ENCODE measurements at regions not wholly inside any gene's neighbourhood (a gene's known extent, or its start where the extent isn't known, plus 50 kb on each side); places are given as distances from the start of the nearest gene placed in this dataset.

DNA sequence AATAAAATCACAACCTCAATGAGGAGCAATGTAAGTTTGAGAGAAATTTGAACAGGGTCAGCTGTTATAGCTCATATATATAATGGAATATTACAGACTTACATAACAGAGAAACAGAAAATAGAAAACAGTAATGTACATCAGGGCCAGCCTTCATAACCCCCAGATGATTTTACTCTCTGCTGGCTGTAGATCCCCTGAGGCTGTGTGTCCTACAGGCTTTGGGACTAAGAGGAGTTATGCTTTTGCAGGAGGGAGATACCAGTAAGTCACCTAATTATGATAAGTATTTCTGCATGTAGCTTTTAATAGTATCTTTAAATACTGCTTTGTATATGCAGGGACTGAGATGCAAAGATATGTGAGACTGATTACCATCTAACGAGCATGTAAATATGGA lies 105.8 kb upstream of the ASCC3 start (continued):
- TF ChIP-seq EZH2phosphoT487 (IDR thresholded peaks at IDR 0.05; ENCODE audit: unreplicated experiment), result no peak
- TF ChIP-seq CREB1 (CRISPR knock-in tag; IDR thresholded peaks at IDR 0.05; ENCODE audit: low read depth), result no peak
- TF ChIP-seq JUNB (IDR thresholded peaks at IDR 0.05; ENCODE audit: unreplicated experiment), result no peak
- TF ChIP-seq, protein P1, sequence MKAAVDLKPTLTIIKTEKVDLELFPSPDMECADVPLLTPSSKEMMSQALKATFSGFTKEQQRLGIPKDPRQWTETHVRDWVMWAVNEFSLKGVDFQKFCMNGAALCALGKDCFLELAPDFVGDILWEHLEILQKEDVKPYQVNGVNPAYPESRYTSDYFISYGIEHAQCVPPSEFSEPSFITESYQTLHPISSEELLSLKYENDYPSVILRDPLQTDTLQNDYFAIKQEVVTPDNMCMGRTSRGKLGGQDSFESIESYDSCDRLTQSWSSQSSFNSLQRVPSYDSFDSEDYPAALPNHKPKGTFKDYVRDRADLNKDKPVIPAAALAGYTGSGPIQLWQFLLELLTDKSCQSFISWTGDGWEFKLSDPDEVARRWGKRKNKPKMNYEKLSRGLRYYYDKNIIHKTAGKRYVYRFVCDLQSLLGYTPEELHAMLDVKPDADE (IDR thresholded peaks at IDR 0.05), result no peak
- no peak for TF ChIP-seq STAT1 (IDR thresholded peaks at IDR 0.05; ENCODE audit: unreplicated experiment)
- no peak for TF ChIP-seq NANOG (IDR thresholded peaks at IDR 0.05; ENCODE audit: borderline replicate concordance)
- TF ChIP-seq ZNF114 (CRISPR knock-in tag; IDR thresholded peaks at IDR 0.05), result no peak

DNA sequence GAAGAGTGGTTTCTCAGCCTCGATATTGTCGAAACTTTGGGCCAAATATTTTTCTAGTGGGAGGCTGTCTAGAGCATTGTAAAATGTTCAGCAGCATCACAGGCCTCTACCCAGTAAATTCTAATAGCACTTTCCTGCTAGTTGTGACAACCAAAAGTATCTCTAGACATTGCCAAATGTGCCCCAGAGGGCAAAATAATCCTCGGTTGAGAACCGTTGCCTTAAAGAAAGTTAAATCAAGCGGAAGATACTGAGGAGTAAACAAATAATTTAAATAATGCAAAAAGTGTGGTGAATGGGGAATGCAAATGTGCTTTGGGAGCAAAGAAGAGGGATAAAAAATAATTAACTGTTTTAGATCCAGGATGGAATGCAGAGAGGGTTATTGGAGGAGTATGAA lies 106.4 kb upstream of the ASCC3 start:
- Histone ChIP-seq H3K79me2 (replicated peaks; ENCODE audit: insufficient read depth) (no peaks in the 10 kb centered on the region), H3K4me2 (no peak overlapping the region), H3K27me3 (ENCODE audit: insufficient read depth) (no peaks in the 10 kb centered on the region), H3K4me3 (no peak overlapping the region), H3F3A (replicated peaks; ENCODE audit: low read depth) (no peaks in the 10 kb centered on the region), H3K9me2 (ENCODE audit: insufficient read depth) (no peaks in the 10 kb centered on the region), H3K27ac (ENCODE audit: low read depth) (no peak overlapping the region), H4K20me1 (replicated peaks; ENCODE audit: insufficient read depth) (no peaks in the 10 kb centered on the region), H3K36me3 (ENCODE audit: insufficient read depth) (no peaks in the 10 kb centered on the region), H3K4me1 (ENCODE audit: insufficient read depth) (no peaks in the 10 kb centered on the region), H2AFZ (peak overlapping the region; percentile 7; the same call in 1 of the 2 replicates)
- Mint-ChIP-seq H3K4me3 (no peak overlapping the region), H3K4me1 (no peaks in the 10 kb centered on the region), H3K27ac (no peak overlapping the region), H3K36me3 (ENCODE audit: low read depth) (peaks cover 6% of the 10 kb centered on the region; the same call in 2 of the 3 replicates), H3K9me3 (peaks cover 10% of the 10 kb centered on the region; the same call in 2 of the 3 replicates), H3K27me3 (ENCODE audit: insufficient read depth, low read depth, poor library complexity) (peaks cover 4% of the 10 kb centered on the region)
- ATAC-seq (no peak), DNase-seq (ENCODE audit: low spot score) (no peak)
- TF ChIP-seq ZNF114 (CRISPR knock-in tag; IDR thresholded peaks at IDR 0.05) (no peak), EZH2 (IDR thresholded peaks at IDR 0.05; ENCODE audit: low read depth, unreplicated experiment) (no peak), STAT1 (IDR thresholded peaks at IDR 0.05; ENCODE audit: unreplicated experiment) (no peak), ZNF331 (CRISPR knock-in tag; IDR thresholded peaks at IDR 0.05; ENCODE audit: low read depth) (no peak), POLR2AphosphoS5 (IDR thresholded peaks at IDR 0.05; ENCODE audit: low read depth) (no peak)

DNA sequence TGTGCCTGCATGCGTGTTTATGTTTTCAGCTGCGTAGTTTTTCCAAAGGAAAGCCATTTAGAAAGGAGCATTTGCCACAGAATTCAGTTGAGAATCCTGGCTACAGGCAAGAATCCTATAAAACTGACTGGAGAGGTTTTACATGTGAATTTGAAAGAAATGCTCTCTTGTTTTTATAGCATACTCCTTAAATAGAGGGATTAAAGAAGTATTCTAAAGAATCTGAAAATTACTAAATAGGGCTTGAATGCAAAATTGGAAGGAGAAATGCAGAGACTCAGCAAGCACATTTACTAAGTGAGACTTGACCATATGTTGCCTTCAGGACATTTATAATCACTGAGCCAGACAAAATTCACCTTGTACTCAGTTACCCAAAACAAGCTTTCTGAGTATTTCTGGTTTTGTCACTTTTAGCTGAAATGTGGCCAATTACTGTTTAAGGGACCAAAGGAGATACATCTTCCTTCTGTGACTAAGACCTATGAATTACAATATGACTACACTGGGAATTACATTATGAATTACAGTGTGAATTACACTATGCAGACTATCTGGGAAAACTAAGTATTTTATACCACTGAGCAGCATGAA lies 107.4 kb upstream of the ASCC3 start:
- no peak overlapping the region for H3K4me3 Mint-ChIP-seq
- Histone ChIP-seq H3K4me3 (no peak overlapping the region), H4K20me1 (replicated peaks; ENCODE audit: insufficient read depth) (no peaks in the 10 kb centered on the region), H3K27ac (ENCODE audit: low read depth) (no peak overlapping the region), H3F3A (replicated peaks; ENCODE audit: low read depth) (no peaks in the 10 kb centered on the region), H3K36me3 (ENCODE audit: insufficient read depth) (no peaks in the 10 kb centered on the region), H3K4me2 (no peak overlapping the region), H2AFZ (no peak overlapping the region), H3K79me2 (replicated peaks; ENCODE audit: insufficient read depth) (no peaks in the 10 kb centered on the region), H3K27me3 (ENCODE audit: insufficient read depth) (no peaks in the 10 kb centered on the region), H3K9me2 (ENCODE audit: insufficient read depth) (no peaks in the 10 kb centered on the region), H3K4me1 (ENCODE audit: insufficient read depth) (no peaks in the 10 kb centered on the region)
- no peaks in the 10 kb centered on the region for H3K4me1 Mint-ChIP-seq
- H3K27me3 Mint-ChIP-seq (ENCODE audit: insufficient read depth, low read depth, poor library complexity), result peaks cover under 1% of the 10 kb centered on the region
- no peak for ATAC-seq
- H3K27ac Mint-ChIP-seq, result no peak overlapping the region
- peaks cover 2% of the 10 kb centered on the region; the same call in 2 of the 3 replicates for H3K36me3 Mint-ChIP-seq (ENCODE audit: low read depth)
- TF ChIP-seq STAT1 (IDR thresholded peaks at IDR 0.05; ENCODE audit: unreplicated experiment) (no peak), EZH2phosphoT487 (IDR thresholded peaks at IDR 0.05; ENCODE audit: unreplicated experiment) (no peak)
- peaks cover 6% of the 10 kb centered on the region; the same call in 2 of the 3 replicates for H3K9me3 Mint-ChIP-seq
- no peak for DNase-seq (ENCODE audit: low spot score)
